Dendritic cell treated with granulocyte-macrophage colony-stimulating factor and Interleukin-4, amounts not matched to agents 40 ng/mL and 50 ng/mL, for 4 days (primary cell): ENCODE measurements at regions not wholly inside any gene's neighbourhood (a gene's known extent, or its start where the extent isn't known, plus 50 kb on each side); places are given as distances from the start of the nearest gene placed in this dataset.

Experiments
- H3K27ac Mint-ChIP-seq: one replicate; pipeline ENCODE4 v1.8.0; 2022; ENCODE audit warnings: mild to moderate bottlenecking, mixed read lengths
- H3K27me3 Mint-ChIP-seq: one replicate; pipeline ENCODE4 v1.8.0; 2022; ENCODE audit warnings: mild to moderate bottlenecking, mixed read lengths
- H3K36me3 Mint-ChIP-seq: one replicate; pipeline ENCODE4 v1.8.0; 2022; ENCODE audit warnings: low read depth, mixed read lengths
- H3K4me1 Mint-ChIP-seq: one replicate; pipeline ENCODE4 v1.8.0; 2022; ENCODE audit warnings: low read depth, mixed read lengths
- H3K4me3 Mint-ChIP-seq: one replicate; pipeline ENCODE4 v1.8.0; 2022; ENCODE audit warnings: mild to moderate bottlenecking, moderate library complexity, mixed read lengths
- H3K9me3 Mint-ChIP-seq: one replicate; pipeline ENCODE4 v1.8.0; 2022; ENCODE audit warnings: mixed read lengths
- intact Hi-C: fragments of 100-400 bp; cut with micrococcal nuclease; formaldehyde crosslinking; loops from one replicate; pipeline ENCODE4 v1.15.0; 2022

DNA sequence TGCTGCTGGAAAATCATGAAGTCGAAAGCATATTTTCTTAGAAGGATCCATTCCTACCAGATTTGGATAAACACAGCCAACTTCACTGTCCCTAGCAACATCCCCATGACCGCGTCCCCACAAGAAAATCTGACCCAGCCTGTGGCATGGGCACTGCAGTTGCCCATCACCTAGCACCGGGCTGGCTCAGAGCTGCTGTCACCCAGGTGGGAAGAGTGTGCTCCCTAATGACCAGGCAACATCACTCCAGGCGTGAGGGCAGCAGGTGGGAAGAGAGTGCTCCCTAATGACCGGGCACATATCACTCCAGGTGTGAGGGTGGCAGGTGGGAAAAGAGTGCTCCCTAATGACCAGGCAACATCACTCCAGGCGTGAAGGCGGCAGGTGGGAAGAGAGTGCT is 238.0 kb downstream of the TBXT start:
- Mint-ChIP-seq H3K9me3 (no peaks in the 10 kb centered on the region), H3K27me3 (no peaks in the 10 kb centered on the region), H3K4me1 (no peaks in the 10 kb centered on the region), H3K36me3 (no peaks in the 10 kb centered on the region), H3K4me3 (no peak overlapping the region), H3K27ac (no peak overlapping the region)
- intact Hi-C loops: no loop called here

DNA sequence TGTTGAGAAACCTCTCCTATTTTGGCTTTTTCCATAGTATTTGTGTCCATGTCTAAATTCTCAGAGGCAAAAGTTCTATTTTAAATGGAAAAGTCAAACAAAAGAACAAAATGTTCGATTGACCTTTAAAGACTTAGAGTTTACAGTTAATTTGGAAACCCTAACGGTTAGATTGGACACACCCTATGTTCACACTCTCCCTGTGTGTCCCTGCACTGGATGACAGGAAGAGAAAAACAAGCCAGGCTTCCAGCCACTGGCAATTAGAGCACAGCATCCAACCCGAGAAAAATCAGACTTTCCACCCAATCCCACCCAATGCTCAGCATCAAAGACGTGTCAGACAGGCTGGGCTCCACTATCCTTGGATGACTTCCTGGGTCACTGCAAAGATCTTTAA is 241.3 kb downstream of the TBXT start:
- Mint-ChIP-seq H3K36me3 (no peaks in the 10 kb centered on the region), H3K27ac (no peak overlapping the region), H3K4me3 (no peak overlapping the region), H3K27me3 (no peaks in the 10 kb centered on the region), H3K4me1 (no peaks in the 10 kb centered on the region), H3K9me3 (no peaks in the 10 kb centered on the region)
- intact Hi-C loops: no loop called here

DNA sequence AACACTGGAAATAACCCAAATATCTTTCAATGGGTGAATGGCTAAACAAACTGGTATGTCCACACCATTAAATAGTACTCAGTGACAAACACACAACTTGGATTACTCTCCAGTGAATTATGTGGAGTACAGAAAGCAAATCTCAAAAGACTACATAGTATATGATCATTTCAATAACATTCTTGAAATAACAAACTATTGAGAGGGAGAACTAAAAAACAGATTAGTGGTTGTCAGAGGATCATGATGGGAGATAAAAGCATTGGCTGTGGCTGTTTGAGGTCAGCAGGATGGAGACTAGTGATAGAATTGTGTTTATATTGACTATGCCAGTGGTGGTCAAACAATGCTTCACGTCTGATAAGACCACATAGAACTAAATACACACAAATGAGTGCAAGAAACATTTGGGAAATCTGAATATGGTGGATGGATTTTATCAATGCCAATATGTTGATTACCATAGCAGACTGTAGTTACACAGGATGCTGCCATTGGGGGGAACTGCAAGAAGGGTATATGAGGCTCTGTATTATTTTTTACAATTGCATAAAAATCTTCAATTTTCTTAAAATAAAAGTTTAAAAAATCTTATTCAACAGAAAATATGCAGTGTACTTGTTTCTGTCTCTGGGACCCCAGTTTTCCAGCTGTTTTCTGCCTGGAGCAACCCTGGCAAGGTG is 242.0 kb downstream of the TBXT start:
- Mint-ChIP-seq H3K4me1 (no peaks in the 10 kb centered on the region), H3K9me3 (no peaks in the 10 kb centered on the region), H3K4me3 (no peak overlapping the region), H3K27me3 (no peaks in the 10 kb centered on the region), H3K36me3 (no peaks in the 10 kb centered on the region), H3K27ac (no peak overlapping the region)
- intact Hi-C loops: no loop called here

DNA sequence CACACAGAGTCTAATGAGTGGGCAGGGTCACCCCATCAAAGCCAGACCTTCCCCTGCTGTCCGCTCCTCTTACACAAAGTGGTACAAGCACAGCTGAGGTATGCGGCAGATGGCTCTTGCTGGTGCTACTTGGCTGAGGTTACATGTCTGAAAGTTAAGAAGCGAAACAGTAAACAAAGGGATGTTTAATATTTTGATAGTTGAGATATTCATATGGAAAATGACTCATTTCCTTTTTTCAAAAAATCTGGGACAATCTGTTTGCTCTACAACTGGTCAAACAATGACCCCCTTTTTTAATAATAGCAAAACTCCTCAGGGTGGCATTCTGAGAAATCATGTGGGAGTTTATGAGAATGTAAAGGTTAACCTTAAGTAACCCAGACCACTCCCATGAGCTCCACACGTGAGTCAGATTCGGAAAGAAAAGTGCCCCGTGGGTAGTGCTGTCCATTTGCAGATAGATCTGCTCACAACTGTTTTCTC is 245.3 kb downstream of the TBXT start:
- no peaks in the 10 kb centered on the region for H3K4me1 Mint-ChIP-seq
- intact Hi-C loops: no loop called here
- no peak overlapping the region for H3K27ac Mint-ChIP-seq
- H3K9me3 Mint-ChIP-seq: no peaks in the 10 kb centered on the region
- no peaks in the 10 kb centered on the region for H3K27me3 Mint-ChIP-seq
- no peaks in the 10 kb centered on the region for H3K36me3 Mint-ChIP-seq
- H3K4me3 Mint-ChIP-seq: no peak overlapping the region

DNA sequence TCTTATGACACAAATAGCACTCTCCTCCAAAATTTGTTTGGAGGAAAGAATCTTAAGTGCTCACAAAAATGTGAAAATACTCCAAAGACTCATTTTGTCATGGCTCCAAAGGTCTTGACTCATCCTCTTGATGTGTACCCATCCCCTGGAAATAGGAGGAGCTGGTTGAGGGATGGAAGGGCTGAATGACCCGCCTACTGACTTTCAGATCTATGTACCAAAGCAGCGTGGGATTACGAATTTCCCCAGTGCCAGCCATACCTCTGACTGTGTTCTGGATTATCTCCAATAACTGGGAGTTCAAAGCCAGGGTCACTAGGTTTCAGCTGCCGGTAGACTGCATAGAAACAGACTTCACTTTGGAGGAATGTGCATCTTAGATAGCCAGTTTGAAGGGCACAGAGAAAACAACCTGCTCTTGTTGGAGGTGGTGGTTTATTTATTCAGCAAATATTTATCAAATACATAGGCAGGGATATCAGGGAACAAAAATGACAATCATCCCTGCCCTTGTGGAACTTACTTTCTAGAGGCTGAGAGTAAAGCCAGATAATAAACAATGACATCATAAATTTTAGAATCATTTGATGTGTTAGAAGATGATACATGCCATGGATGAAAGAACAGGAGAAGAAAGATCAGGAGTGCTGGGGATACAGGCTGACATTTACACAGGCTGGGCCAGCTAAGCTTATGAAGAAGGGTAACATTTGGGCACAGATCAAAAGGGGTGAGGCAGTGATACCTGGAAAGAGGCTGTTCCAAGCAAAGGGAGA is 246.6 kb downstream of the TBXT start:
- intact Hi-C loops: no loop called here
- Mint-ChIP-seq H3K9me3 (no peaks in the 10 kb centered on the region), H3K27ac (no peak overlapping the region), H3K27me3 (no peaks in the 10 kb centered on the region), H3K36me3 (no peaks in the 10 kb centered on the region), H3K4me3 (no peak overlapping the region), H3K4me1 (no peaks in the 10 kb centered on the region)

DNA sequence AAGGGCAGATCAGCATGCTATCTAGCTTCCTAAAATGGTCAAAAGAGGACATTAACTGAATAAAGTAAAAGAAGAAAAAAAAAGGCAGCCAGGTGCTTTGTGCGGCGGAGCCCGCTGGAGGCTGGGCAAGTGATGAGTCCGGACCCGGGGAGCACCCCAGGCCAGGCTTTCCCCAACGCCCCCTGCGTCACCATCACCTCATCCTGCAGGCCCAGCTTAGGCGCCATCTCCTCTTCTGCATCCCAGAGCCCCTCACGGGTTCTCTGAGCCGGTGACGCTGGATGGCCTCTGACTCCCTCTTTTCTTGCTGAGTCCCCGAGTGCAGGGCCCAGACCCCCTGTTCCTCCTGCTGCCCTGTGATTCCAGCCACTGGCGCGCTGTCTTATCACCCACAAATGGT is 250.1 kb downstream of the TBXT start:
- Mint-ChIP-seq H3K27ac (no peak overlapping the region), H3K4me1 (no peaks in the 10 kb centered on the region), H3K27me3 (no peaks in the 10 kb centered on the region), H3K9me3 (no peaks in the 10 kb centered on the region), H3K36me3 (no peaks in the 10 kb centered on the region), H3K4me3 (no peak overlapping the region)
- intact Hi-C loops: no loop called here

DNA sequence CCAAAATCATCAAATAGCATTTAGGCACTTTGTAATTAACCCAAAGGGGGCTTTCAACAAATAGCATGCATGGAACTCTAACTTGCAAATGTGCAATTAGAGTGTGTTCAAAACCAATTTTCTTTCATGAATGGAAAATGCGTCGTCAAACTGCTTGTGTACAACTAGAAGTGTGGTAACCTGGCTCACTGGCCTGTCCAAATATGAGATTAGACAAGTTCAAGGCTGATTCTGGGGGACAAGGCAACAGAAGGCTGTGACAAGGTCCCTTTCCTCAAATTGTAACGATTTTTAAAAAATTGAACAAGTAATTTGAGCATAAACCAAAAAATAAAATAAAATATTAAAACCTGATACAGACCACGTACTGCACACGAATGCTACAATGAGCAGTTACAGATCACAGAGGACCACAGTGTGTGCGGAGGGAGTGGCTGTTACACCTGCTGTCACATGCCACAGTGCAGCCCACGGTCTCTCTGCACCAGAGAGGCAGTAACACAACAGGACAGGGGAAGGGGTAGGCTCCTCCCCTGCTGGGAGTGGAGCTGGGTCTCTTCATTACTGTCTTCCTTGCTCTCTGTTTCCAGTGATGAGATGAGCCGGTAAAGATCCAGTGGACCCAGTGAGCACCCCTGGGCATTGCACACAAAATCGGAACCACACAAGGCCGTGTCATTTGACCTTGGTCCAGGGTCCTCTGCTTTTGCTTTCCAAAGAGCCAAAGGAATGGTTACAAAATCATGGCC is 252.2 kb upstream of the PDE10A start:
- H3K27ac Mint-ChIP-seq: no peak overlapping the region
- H3K27me3 Mint-ChIP-seq: no peaks in the 10 kb centered on the region
- H3K4me3 Mint-ChIP-seq: no peak overlapping the region
- intact Hi-C loops: no loop called here
- H3K9me3 Mint-ChIP-seq: no peaks in the 10 kb centered on the region
- H3K4me1 Mint-ChIP-seq: no peaks in the 10 kb centered on the region
- no peaks in the 10 kb centered on the region for H3K36me3 Mint-ChIP-seq

GRCh38 chr6:165913676-165914570 is 250.9 kb upstream of the PDE10A start:
- H3K27ac Mint-ChIP-seq: no peak overlapping the region
- H3K9me3 Mint-ChIP-seq: no peaks in the 10 kb centered on the region
- no peak overlapping the region for H3K4me3 Mint-ChIP-seq
- H3K36me3 Mint-ChIP-seq: no peaks in the 10 kb centered on the region
- intact Hi-C loops: no loop called here
- no peaks in the 10 kb centered on the region for H3K4me1 Mint-ChIP-seq
- H3K27me3 Mint-ChIP-seq: no peaks in the 10 kb centered on the region

GRCh38 chr6:165910184-165910966 is 247.3 kb upstream of the PDE10A start:
- Mint-ChIP-seq H3K27ac (no peak overlapping the region), H3K27me3 (no peaks in the 10 kb centered on the region), H3K4me3 (no peak overlapping the region), H3K36me3 (no peaks in the 10 kb centered on the region), H3K9me3 (peaks cover 10% of the 10 kb centered on the region), H3K4me1 (no peaks in the 10 kb centered on the region)
- intact Hi-C loops: no loop called here

DNA sequence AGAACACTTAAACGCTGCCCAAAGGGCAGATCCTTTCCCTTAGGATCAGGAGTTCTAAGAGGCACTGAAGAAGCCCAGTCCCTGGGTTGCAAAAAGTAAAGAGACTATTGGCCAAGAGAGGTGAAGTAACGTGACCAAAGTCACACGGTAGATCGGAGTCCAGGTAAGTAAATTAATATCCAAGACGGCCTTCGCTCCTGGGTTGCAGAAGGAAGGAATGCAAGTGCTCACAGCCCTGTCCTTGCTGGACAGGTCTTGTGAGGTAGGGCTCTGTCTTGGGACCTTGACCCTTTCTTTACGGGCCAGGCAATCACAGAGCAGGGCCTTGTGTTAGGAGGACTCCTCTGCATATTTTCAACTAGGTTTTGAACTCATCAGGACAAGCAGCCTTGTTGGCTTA is 243.7 kb upstream of the PDE10A start:
- H3K27ac Mint-ChIP-seq: no peak overlapping the region
- H3K36me3 Mint-ChIP-seq: no peaks in the 10 kb centered on the region
- intact Hi-C loops: no loop called here
- no peaks in the 10 kb centered on the region for H3K27me3 Mint-ChIP-seq
- H3K4me1 Mint-ChIP-seq: no peaks in the 10 kb centered on the region
- no peak overlapping the region for H3K4me3 Mint-ChIP-seq
- H3K9me3 Mint-ChIP-seq: peaks cover 10% of the 10 kb centered on the region

- H3K36me3 Mint-ChIP-seq: no peaks in the 10 kb centered on the region
- intact Hi-C loops: no loop called here
- no peaks in the 10 kb centered on the region for H3K4me1 Mint-ChIP-seq
- peaks cover 10% of the 10 kb centered on the region for H3K9me3 Mint-ChIP-seq
- H3K27ac Mint-ChIP-seq: no peak overlapping the region
- no peaks in the 10 kb centered on the region for H3K27me3 Mint-ChIP-seq
- H3K4me3 Mint-ChIP-seq: no peak overlapping the region
These were observed 242.7 kb upstream of the PDE10A start for GRCh38 chr6:165905744-165906143.

DNA sequence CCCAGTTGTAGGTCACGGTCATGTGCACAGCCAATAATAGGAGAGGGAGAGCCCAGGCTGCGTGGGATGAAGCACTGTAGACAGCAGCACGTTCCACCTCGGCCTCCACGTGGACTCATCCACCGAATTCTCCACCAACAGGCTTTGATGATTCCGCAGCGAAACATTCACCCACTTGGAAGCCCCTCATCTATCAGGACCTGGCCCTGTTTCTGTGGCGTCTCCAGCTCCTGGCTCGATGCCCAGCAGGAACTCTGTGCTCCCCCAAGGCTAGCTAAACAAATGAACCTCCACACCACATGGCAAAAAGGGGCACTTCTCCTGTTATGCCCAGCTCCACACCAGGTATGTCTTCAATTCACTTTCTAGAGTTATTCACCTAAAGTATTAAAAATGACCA is 237.9 kb upstream of the PDE10A start:
- H3K4me3 Mint-ChIP-seq: no peak overlapping the region
- intact Hi-C loops: no loop called here
- no peaks in the 10 kb centered on the region for H3K4me1 Mint-ChIP-seq
- H3K27ac Mint-ChIP-seq: no peak overlapping the region
- no peaks in the 10 kb centered on the region for H3K36me3 Mint-ChIP-seq
- peaks cover 2% of the 10 kb centered on the region for H3K9me3 Mint-ChIP-seq
- H3K27me3 Mint-ChIP-seq: no peaks in the 10 kb centered on the region

DNA sequence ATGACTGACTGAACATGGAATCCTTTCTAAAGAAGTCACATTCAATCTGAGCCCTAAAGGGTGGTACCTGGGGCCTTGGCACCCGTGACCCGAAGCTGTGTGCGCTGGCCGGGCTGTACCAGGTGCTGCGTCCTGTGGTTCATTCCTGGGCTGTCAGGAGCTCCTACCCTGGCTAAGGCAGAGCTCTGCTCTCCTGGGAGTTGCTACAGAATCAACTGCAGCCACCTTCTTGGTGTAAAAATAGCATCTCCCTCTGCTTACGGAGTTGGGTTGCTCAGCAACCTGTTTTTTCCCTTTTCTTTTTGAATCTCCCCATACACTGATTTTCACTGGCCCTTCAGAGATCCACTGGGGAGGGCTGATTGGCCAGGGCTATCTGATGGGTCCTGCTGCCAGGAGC is 236.6 kb upstream of the PDE10A start:
- intact Hi-C loops: no loop called here
- no peak overlapping the region for H3K4me3 Mint-ChIP-seq
- no peak overlapping the region for H3K27ac Mint-ChIP-seq
- H3K9me3 Mint-ChIP-seq: no peaks in the 10 kb centered on the region
- no peaks in the 10 kb centered on the region for H3K36me3 Mint-ChIP-seq
- H3K4me1 Mint-ChIP-seq: no peaks in the 10 kb centered on the region
- no peaks in the 10 kb centered on the region for H3K27me3 Mint-ChIP-seq
